Vagina (tissue), 2 donors: ENCODE measurements at regions not wholly inside any gene's neighbourhood (a gene's known extent, or its start where the extent isn't known, plus 50 kb on each side); places are given as distances from the start of the nearest gene placed in this dataset.

Source experiments
- DNase-seq, 2 donors: peaks; one replicate each; pipeline ENCODE4 v3.0.0-alpha.2; 2017; ENCODE audit errors: extremely low spot score in 2 of 2
- H3K27ac ChIP-seq: fragments of 200-600 bp; sonication (generic); one replicate; pipeline ENCODE4 v1.5.1; 2019
- H3K27me3 ChIP-seq: fragments of 200-600 bp; sonication (generic); one replicate; pipeline ENCODE4 v1.5.1; 2019
- H3K36me3 ChIP-seq, 2 donors: fragments of 200-600 bp; sonication (generic); one replicate each; pipeline ENCODE4 v1.5.1; 2017 to 2019
- H3K4me1 ChIP-seq: fragments of 200-600 bp; sonication (generic); one replicate; pipeline ENCODE4 v1.5.1; 2019
- H3K4me3 ChIP-seq, 2 donors: fragments of 200-600 bp; sonication (generic); 1 replicate in 1 of 2; 2 replicates in 1 of 2; pipeline ENCODE4 v1.5.1; 2016 to 2019
- H3K9me3 ChIP-seq: fragments of 200-600 bp; sonication (generic); one replicate; pipeline ENCODE4 v1.5.1; 2019
- CTCF ChIP-seq, 3 experiments: fragments of 450-650 bp in 2 of 3; fragments of 200-600 bp in 1 of 3; sonication (generic) in 1 of 3; IDR thresholded peaks; one replicate each; pipeline ENCODE4 v1.5.1; 2017 to 2019; ENCODE audit warnings: antibody characterized with exemption in 3 of 3, mild to moderate bottlenecking in 2 of 3, moderate library complexity in 2 of 3
- POLR2A ChIP-seq, 2 donors: fragments of 450-650 bp; IDR thresholded peaks; one replicate each; pipeline ENCODE4 v1.6.1; 2017; ENCODE audit warnings: antibody characterized with exemption in 2 of 2, mild to moderate bottlenecking in 2 of 2, moderate library complexity in 2 of 2
- POLR2AphosphoS5 ChIP-seq, 2 donors: sonication (generic); formaldehyde crosslinking; IDR thresholded peaks; one replicate each; pipeline ENCODE4 v1.9.0; 2017; ENCODE audit warnings: antibody characterized with exemption in 2 of 2, mild to moderate bottlenecking in 2 of 2, low read depth in 1 of 2; ENCODE audit not compliant: insufficient read depth in 1 of 2
- intact Hi-C: fragments of 100-400 bp; cut with DNase I; formaldehyde crosslinking; loops from one replicate; pipeline ENCODE4 v1.15.1; 2023

DNA sequence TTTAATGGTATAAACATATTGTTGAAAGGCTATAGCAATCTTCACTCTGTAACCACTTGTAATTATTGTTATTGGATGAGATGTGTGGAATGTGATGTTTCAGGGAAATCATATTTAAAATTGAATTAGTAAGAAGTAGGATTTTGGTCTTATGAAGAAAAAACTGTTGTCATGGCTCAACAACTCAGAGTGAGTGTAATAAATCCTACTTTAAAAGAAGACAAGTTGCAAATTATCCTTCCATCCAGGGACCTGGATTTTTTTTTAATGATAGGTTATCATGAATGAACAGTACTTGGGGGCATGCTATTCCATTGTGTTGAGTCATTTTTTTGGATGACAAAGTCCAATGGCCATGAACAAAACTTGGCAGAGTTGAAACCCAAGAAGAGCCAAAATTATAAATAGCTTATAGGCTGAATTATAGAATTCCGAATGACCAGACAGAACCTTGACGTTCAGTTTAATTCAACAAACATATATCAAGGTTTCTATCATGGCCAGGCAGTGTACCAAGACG lies 625.5 kb upstream of the ZNF717 start:
- Histone ChIP-seq H3K9me3 (no peaks in the 10 kb centered on the region), H3K4me3 (no peak overlapping the region), H3K36me3 (no peaks in the 10 kb centered on the region), H3K27ac (no peak overlapping the region), H3K27me3 (no peaks in the 10 kb centered on the region), H3K4me1 (no peaks in the 10 kb centered on the region)
- intact Hi-C loops, result no loop called here
- TF ChIP-seq CTCF (IDR thresholded peaks at IDR 0.05), result no peak
- TF ChIP-seq POLR2A (IDR thresholded peaks at IDR 0.05), result no peak
- TF ChIP-seq POLR2AphosphoS5 (IDR thresholded peaks at IDR 0.05; ENCODE audit: insufficient read depth in 1 of 2, low read depth in 1 of 2), result no peak
- DNase-seq, result no peak

GRCh38 chr3:76415384-76415783 lies 624.5 kb upstream of the ROBO2 start:
- intact Hi-C loops, result no loop called here
- DNase-seq, result no peak

GRCh38 chr3:76429581-76430177 lies 610.2 kb upstream of the ROBO2 start:
- Histone ChIP-seq H3K4me3 (no peak overlapping the region), H3K27me3 (no peaks in the 10 kb centered on the region), H3K27ac (no peak overlapping the region), H3K4me1 (no peaks in the 10 kb centered on the region), H3K9me3 (no peaks in the 10 kb centered on the region), H3K36me3 (no peaks in the 10 kb centered on the region)
- no peak for DNase-seq
- intact Hi-C loops, result no loop called here
- no peak for TF ChIP-seq POLR2AphosphoS5 (IDR thresholded peaks at IDR 0.05; ENCODE audit: insufficient read depth in 1 of 2, low read depth in 1 of 2)

More at GRCh38 chr3:76415384-76415783, 624.5 kb upstream of the ROBO2 start:
- Histone ChIP-seq H3K4me1 (no peaks in the 10 kb centered on the region), H3K4me3 (no peak overlapping the region), H3K27ac (no peak overlapping the region), H3K9me3 (no peaks in the 10 kb centered on the region), H3K36me3 (no peaks in the 10 kb centered on the region), H3K27me3 (no peaks in the 10 kb centered on the region)
- TF ChIP-seq CTCF (IDR thresholded peaks at IDR 0.05) (no peak), POLR2AphosphoS5 (IDR thresholded peaks at IDR 0.05; ENCODE audit: insufficient read depth in 1 of 2, low read depth in 1 of 2) (no peak), POLR2A (IDR thresholded peaks at IDR 0.05) (no peak)

GRCh38 chr3:76432396-76432795 lies 607.5 kb upstream of the ROBO2 start:
- intact Hi-C loops, result no loop called here
- H3K9me3 ChIP-seq, result no peaks in the 10 kb centered on the region
- no peak overlapping the region for H3K27ac ChIP-seq
- H3K4me3 ChIP-seq, result no peak overlapping the region
- H3K4me1 ChIP-seq, result no peaks in the 10 kb centered on the region
- H3K27me3 ChIP-seq, result no peaks in the 10 kb centered on the region
- no peaks in the 10 kb centered on the region for H3K36me3 ChIP-seq
- DNase-seq, result no peak
- TF ChIP-seq CTCF (IDR thresholded peaks at IDR 0.05) (no peak), POLR2A (IDR thresholded peaks at IDR 0.05) (no peak), POLR2AphosphoS5 (IDR thresholded peaks at IDR 0.05; ENCODE audit: insufficient read depth in 1 of 2, low read depth in 1 of 2) (no peak)

GRCh38 chr3:76436894-76437293 lies 603.0 kb upstream of the ROBO2 start:
- intact Hi-C loops, result no loop called here
- Histone ChIP-seq H3K9me3 (no peaks in the 10 kb centered on the region), H3K27ac (no peak overlapping the region), H3K36me3 (no peaks in the 10 kb centered on the region), H3K4me1 (no peaks in the 10 kb centered on the region), H3K4me3 (no peak overlapping the region), H3K27me3 (no peaks in the 10 kb centered on the region)
- TF ChIP-seq POLR2A (IDR thresholded peaks at IDR 0.05) (no peak), POLR2AphosphoS5 (IDR thresholded peaks at IDR 0.05; ENCODE audit: insufficient read depth in 1 of 2, low read depth in 1 of 2) (no peak), CTCF (IDR thresholded peaks at IDR 0.05) (no peak)
- no peak for DNase-seq
